GM12878 (cell line): ENCODE measurements at regions not wholly inside any gene's neighbourhood (a gene's known extent, or its start where the extent isn't known, plus 50 kb on each side); places are given as distances from the start of the nearest gene placed in this dataset.

Experiments
- ATAC-seq: fragments of 200-7000 bp; cut with Tn5 transposase; 3 replicates; pipeline ENCODE4 v1.9.1; 2020; ENCODE audit warnings: mild to moderate bottlenecking, moderate library complexity
- BruUV-seq: library from RNA; stranded (reverse); fragments of 400-500 nt; replicated peaks from 2 replicates; lab custom pipeline; 2021; lab: Mats Ljungman, UMichigan
- CTCF ChIA-PET: fragments of 300-600 bp; sonication (Branson Sonifier 250); formaldehyde crosslinking; extraction: SDS; loops from one replicate; lab custom pipeline; 2021; ENCODE audit warnings: inconsistent platforms; lab: Yijun Ruan, JAX
- POLR2A ChIA-PET: fragments of 350-600 bp; formaldehyde crosslinking; extraction: SDS; loops from one replicate; lab custom pipeline; 2021; ENCODE audit warnings: inconsistent platforms; lab: Charles Lee
- RAD21 ChIA-PET: fragments of 300-600 bp; sonication (Branson Sonifier 250); formaldehyde crosslinking; loops from one replicate; lab custom pipeline; 2023; ENCODE audit warnings: antibody characterized with exemption; ENCODE audit not compliant: unreplicated experiment; lab: Charles Lee
- SMC1A ChIA-PET: fragments of 300-600 bp; sonication (Branson Sonifier 250); formaldehyde crosslinking; loops from one replicate; lab custom pipeline; 2023; ENCODE audit not compliant: unreplicated experiment, uncharacterized antibody; lab: Charles Lee
- DNase-seq: peaks from one replicate; pipeline ENCODE4 v3.0.0-alpha.2; 2011; ENCODE audit warnings: low read depth, low spot score
- FAIRE-seq: peaks from 3 replicates; lab custom pipeline; 2011; peaks lifted over from hg19 to GRCh38; lab: Jason Lieb, UNC
- H2AFZ ChIP-seq: 2 replicates; pipeline ENCODE4 v1.6.0; 2011; ENCODE audit warnings: low read depth, low read length, control low read depth; ENCODE audit not compliant: control insufficient read depth
- H3K27ac ChIP-seq: 2 replicates; pipeline ENCODE4 v1.5.1; 2011; ENCODE audit warnings: control low read depth; ENCODE audit not compliant: control insufficient read depth, insufficient read depth
- H3K27me3 ChIP-seq, 2 experiments: replicated peaks in 1 of 2; 2 replicates each; pipeline versions ENCODE4 v1.6.0 to v1.6.1; 2011; ENCODE audit warnings: low read length in 1 of 2; ENCODE audit not compliant: control insufficient read depth in 2 of 2, insufficient read depth in 2 of 2
- H3K36me3 ChIP-seq, 2 experiments: 2 replicates each; pipeline ENCODE4 v1.5.1; 2011; ENCODE audit warnings: low read length in 1 of 2; ENCODE audit not compliant: control insufficient read depth in 2 of 2, insufficient read depth in 2 of 2
- H3K4me1 ChIP-seq: 2 replicates; pipeline ENCODE4 v1.6.1; 2011; ENCODE audit warnings: mild to moderate bottlenecking, low read length, moderate library complexity, mixed read lengths; ENCODE audit not compliant: control insufficient read depth, insufficient read depth
- H3K4me2 ChIP-seq: 2 replicates; pipeline ENCODE4 v1.6.0; 2011; ENCODE audit warnings: control low read depth; ENCODE audit not compliant: control insufficient read depth, insufficient read depth
- H3K4me3 ChIP-seq: fragments of 200-600 bp; sonication (generic); 2 replicates; pipeline ENCODE4 v1.5.1; 2016
- H3K79me2 ChIP-seq: 2 replicates; pipeline ENCODE4 v1.6.0; 2011; ENCODE audit warnings: low read length; ENCODE audit not compliant: control insufficient read depth, insufficient read depth
- H3K9ac ChIP-seq: 2 replicates; pipeline ENCODE4 v1.8.0; 2011; ENCODE audit warnings: low read length, control low read depth, mixed read lengths; ENCODE audit not compliant: control insufficient read depth, insufficient read depth
- H3K9me3 ChIP-seq: replicated peaks from 3 replicates; pipeline ENCODE4 v1.5.1; 2011; ENCODE audit warnings: mild to moderate bottlenecking, low read length; ENCODE audit not compliant: control insufficient read depth, insufficient read depth
- H4K20me1 ChIP-seq: 2 replicates; pipeline ENCODE4 v1.6.0; 2011; ENCODE audit not compliant: control insufficient read depth, insufficient read depth
- BCL11A ChIP-seq: IDR thresholded peaks from 2 replicates; pipeline ENCODE4 v1.6.1; 2011; ENCODE audit warnings: low read depth, low read length
- BCLAF1 ChIP-seq: fragments of 450-650 bp; IDR thresholded peaks from 2 replicates; pipeline ENCODE4 v1.6.1; 2017; ENCODE audit warnings: antibody characterized with exemption, mild to moderate bottlenecking, moderate library complexity
- GABPA ChIP-seq: IDR thresholded peaks from 2 replicates; pipeline ENCODE4 v1.6.1; 2014; ENCODE audit warnings: antibody characterized with exemption, low read depth, mild to moderate bottlenecking, inconsistent platforms
- IRF3 ChIP-seq: fragments of 450-650 bp; IDR thresholded peaks from 2 replicates; pipeline ENCODE4 v1.6.1; 2014; ENCODE audit warnings: mild to moderate bottlenecking
- MTA2 ChIP-seq: fragments of 450-650 bp; IDR thresholded peaks from 2 replicates; pipeline ENCODE4 v1.6.1; 2016; ENCODE audit warnings: low read depth, mild to moderate bottlenecking, moderate library complexity
- MYB ChIP-seq: fragments of 150-350 bp; IDR thresholded peaks from 2 replicates; pipeline ENCODE4 v1.6.1; 2014; ENCODE audit warnings: mild to moderate bottlenecking, low read depth, low read length, borderline replicate concordance
- RELB ChIP-seq: fragments of 450-650 bp; IDR thresholded peaks from 2 replicates; pipeline ENCODE4 v1.6.1; 2017; ENCODE audit warnings: low read depth, mild to moderate bottlenecking, moderate library complexity
- SREBF1 ChIP-seq: IDR thresholded peaks from 2 replicates; pipeline ENCODE4 v1.6.1; 2012; ENCODE audit warnings: mild to moderate bottlenecking, low read length
- TCF7 ChIP-seq: IDR thresholded peaks from 2 replicates; pipeline ENCODE4 v1.6.1; 2014; ENCODE audit warnings: antibody characterized with exemption, borderline replicate concordance
- WRNIP1 ChIP-seq: IDR thresholded peaks from 2 replicates; pipeline ENCODE4 v1.6.1; 2011; ENCODE audit warnings: low read depth, low read length, improper control_type of control experiment, borderline replicate concordance
- WGBS: methylation state at CpG from one replicate; pipeline ENCODE4 v1.1.6; 2016; ENCODE audit warnings: low lambda C conversion rate; ENCODE audit not compliant: insufficient replicate concordance, insufficient coverage; ENCODE audit errors: missing lambda C conversion rate; 5-methylcytosine and 5-hydroxymethylcytosine counted together
- in situ Hi-C: fragments of 300-500 bp; cut with MboI; formaldehyde crosslinking; loops from 9 replicates; pipeline ENCODE4 v1.14.3; 2018; ENCODE audit warnings: mixed read lengths
- intact Hi-C: fragments of 100-400 bp; cut with micrococcal nuclease; formaldehyde crosslinking; loops from one replicate; pipeline ENCODE4 v1.14.2; 2022; ENCODE audit not compliant: unreplicated experiment
- TF ChIP-seq, protein P1 (sequence below): IDR thresholded peaks from 2 replicates; pipeline ENCODE4 v1.6.1; 2011; ENCODE audit warnings: borderline replicate concordance, low read depth, mild to moderate bottlenecking, moderate library complexity, low read length; ENCODE audit not compliant: insufficient read depth, poor library complexity, severe bottlenecking

- no peak for TF ChIP-seq BCLAF1
- no peak for TF ChIP-seq MYB
Measured at GRCh38 chr22:26734339-26735018, 77.1 kb downstream of the MIAT start (continued).

GRCh38 chr22:26735019-26735409 lies 77.6 kb downstream of the MIAT start:
- Histone ChIP-seq H3K9me3 (no peaks in the 10 kb centered on the region; the same call in 2 of the 3 replicates), H3K4me1 (no peaks in the 10 kb centered on the region), H3K27ac (no peak overlapping the region), H3K9ac (no peak overlapping the region), H3K36me3 (peaks cover 0 to 3% of the 10 kb centered on the region in 2 experiments; a peak in 1 of 4 replicates), H3K4me3 (no peak overlapping the region), H3K79me2 (no peaks in the 10 kb centered on the region), H3K27me3 (no peaks in the 10 kb centered on the region), H4K20me1 (no peaks in the 10 kb centered on the region), H2AFZ (no peak overlapping the region), H3K4me2 (no peak overlapping the region)
- ATAC-seq, result no peak
- in situ Hi-C loops (no loop called here), intact Hi-C loops (no loop called here)
- FAIRE-seq, result no peak
- BruUV-seq, result no TSS peak
- CTCF ChIA-PET, result interaction anchor here (2.2 kb wide), 1 partner anchor 56 kb away, joined by 6 read pairs; no protein-coding TSS in a partner anchor
- POLR2A ChIA-PET, result interaction anchor here (0.6 kb wide), 1 partner anchor 1592 kb away, joined by 4 read pairs; no protein-coding TSS in a partner anchor
- WGBS, result 85% methylated on average over 3 of the region's 3 CpGs
- SMC1A ChIA-PET, result no interaction called here
- DNase-seq, result no peak
- TF ChIP-seq GABPA, result no peak
- TF ChIP-seq TCF7, result no peak
- TF ChIP-seq MTA2, result no peak
- no peak for TF ChIP-seq IRF3
- TF ChIP-seq RELB, result no peak
- TF ChIP-seq WRNIP1, result no peak
- TF ChIP-seq SREBF1, result no peak
- TF ChIP-seq BCL11A, result no peak
- TF ChIP-seq, protein P1, sequence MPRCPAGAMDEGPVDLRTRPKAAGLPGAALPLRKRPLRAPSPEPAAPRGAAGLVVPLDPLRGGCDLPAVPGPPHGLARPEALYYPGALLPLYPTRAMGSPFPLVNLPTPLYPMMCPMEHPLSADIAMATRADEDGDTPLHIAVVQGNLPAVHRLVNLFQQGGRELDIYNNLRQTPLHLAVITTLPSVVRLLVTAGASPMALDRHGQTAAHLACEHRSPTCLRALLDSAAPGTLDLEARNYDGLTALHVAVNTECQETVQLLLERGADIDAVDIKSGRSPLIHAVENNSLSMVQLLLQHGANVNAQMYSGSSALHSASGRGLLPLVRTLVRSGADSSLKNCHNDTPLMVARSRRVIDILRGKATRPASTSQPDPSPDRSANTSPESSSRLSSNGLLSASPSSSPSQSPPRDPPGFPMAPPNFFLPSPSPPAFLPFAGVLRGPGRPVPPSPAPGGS, result no peak
- RAD21 ChIA-PET, result no interaction called here
